Lung (tissue), 11 donors: ENCODE measurements at regions not wholly inside any gene's neighbourhood (a gene's known extent, or its start where the extent isn't known, plus 50 kb on each side); places are given as distances from the start of the nearest gene placed in this dataset.

ENCODE experiments used
- ATAC-seq: fragments of 200-7000 bp; cut with Tn5 transposase; one replicate; pipeline ENCODE4 v1.9.1; 2020; ENCODE audit warnings: moderate number of reproducible peaks; ENCODE audit not compliant: insufficient read depth, low FRiP score
- DNase-seq, 3 donors: peaks; one replicate each; pipeline ENCODE4 v3.0.0-alpha.2; 2013 to 2017
- H3K27ac ChIP-seq, 2 donors: one replicate each; pipeline ENCODE4 v1.5.1; 2013; ENCODE audit warnings: mild to moderate bottlenecking in 2 of 2, moderate library complexity in 2 of 2, control low read depth in 1 of 2, inconsistent platforms in 1 of 2, low read depth in 1 of 2, low read length in 1 of 2
- H3K27me3 ChIP-seq, 3 donors: one replicate each; pipeline ENCODE4 v1.5.1; 2013; ENCODE audit warnings: low read length in 2 of 3; ENCODE audit not compliant: control insufficient read depth in 3 of 3, insufficient read depth in 3 of 3
- H3K36me3 ChIP-seq, 4 donors: one replicate each; pipeline ENCODE4 v1.5.1; 2013; ENCODE audit warnings: low read length in 4 of 4, mild to moderate bottlenecking in 1 of 4, moderate library complexity in 1 of 4; ENCODE audit not compliant: control insufficient read depth in 4 of 4, insufficient read depth in 4 of 4
- H3K4me1 ChIP-seq, 5 donors: one replicate each; pipeline ENCODE4 v1.5.1; 2013; ENCODE audit warnings: low read length in 5 of 5, mild to moderate bottlenecking in 2 of 5, moderate library complexity in 1 of 5; ENCODE audit not compliant: control insufficient read depth in 5 of 5, insufficient read depth in 5 of 5
- H3K4me3 ChIP-seq: one replicate; pipeline ENCODE4 v1.5.1; 2013; ENCODE audit warnings: mild to moderate bottlenecking, control low read depth, moderate library complexity
- H3K9ac ChIP-seq, 2 donors: one replicate each; pipeline ENCODE4 v1.5.1; 2013; ENCODE audit warnings: low read length in 2 of 2, control low read depth in 1 of 2; ENCODE audit not compliant: insufficient read depth in 1 of 2
- H3K9me3 ChIP-seq, 4 donors: one replicate each; pipeline ENCODE4 v1.5.1; 2013; ENCODE audit warnings: low read length in 3 of 4, mild to moderate bottlenecking in 1 of 4, moderate library complexity in 1 of 4; ENCODE audit not compliant: control insufficient read depth in 4 of 4, insufficient read depth in 3 of 4
- WGBS, 2 donors: extraction: QIAGEN DNeasy Blood & Tissue Kit; methylation state at CpG; one replicate each; pipeline ENCODE4 v1.1.7; 2013; 5-methylcytosine and 5-hydroxymethylcytosine counted together
- TF ChIP-seq, protein P1 (sequence below): IDR thresholded peaks from 2 replicates; pipeline ENCODE4 v1.5.1; 2012; ENCODE audit warnings: mild to moderate bottlenecking; ENCODE audit errors: control extremely low read depth, extremely low read depth
- donor health status: control.
- donor health status: control.
- donor health status: Bipolar disorder and iron deficiency.
- donor health status: healthy.
- donor health status: DM: yes; HTN: yes; CAD: no.

GRCh38 chr1:191669629-191670028 is 488.6 kb upstream of the RGS18 start:
- Histone ChIP-seq H3K27me3 (no peaks in the 10 kb centered on the region), H3K4me1 (peaks cover 0 to 4% (median 0%) of the 10 kb centered on the region in 5 donors), H3K36me3 (no peaks in the 10 kb centered on the region), H3K9me3 (no peaks in the 10 kb centered on the region), H3K9ac (no peak overlapping the region), H3K4me3 (no peak overlapping the region), H3K27ac (no peak overlapping the region)
- TF ChIP-seq, protein P1, sequence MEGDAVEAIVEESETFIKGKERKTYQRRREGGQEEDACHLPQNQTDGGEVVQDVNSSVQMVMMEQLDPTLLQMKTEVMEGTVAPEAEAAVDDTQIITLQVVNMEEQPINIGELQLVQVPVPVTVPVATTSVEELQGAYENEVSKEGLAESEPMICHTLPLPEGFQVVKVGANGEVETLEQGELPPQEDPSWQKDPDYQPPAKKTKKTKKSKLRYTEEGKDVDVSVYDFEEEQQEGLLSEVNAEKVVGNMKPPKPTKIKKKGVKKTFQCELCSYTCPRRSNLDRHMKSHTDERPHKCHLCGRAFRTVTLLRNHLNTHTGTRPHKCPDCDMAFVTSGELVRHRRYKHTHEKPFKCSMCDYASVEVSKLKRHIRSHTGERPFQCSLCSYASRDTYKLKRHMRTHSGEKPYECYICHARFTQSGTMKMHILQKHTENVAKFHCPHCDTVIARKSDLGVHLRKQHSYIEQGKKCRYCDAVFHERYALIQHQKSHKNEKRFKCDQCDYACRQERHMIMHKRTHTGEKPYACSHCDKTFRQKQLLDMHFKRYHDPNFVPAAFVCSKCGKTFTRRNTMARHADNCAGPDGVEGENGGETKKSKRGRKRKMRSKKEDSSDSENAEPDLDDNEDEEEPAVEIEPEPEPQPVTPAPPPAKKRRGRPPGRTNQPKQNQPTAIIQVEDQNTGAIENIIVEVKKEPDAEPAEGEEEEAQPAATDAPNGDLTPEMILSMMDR, result no peak
- DNase-seq (no peak), ATAC-seq (no peak)
- WGBS, 2 donors, result 85 to 89% methylated on average over 2 of the region's 2 CpGs

DNA sequence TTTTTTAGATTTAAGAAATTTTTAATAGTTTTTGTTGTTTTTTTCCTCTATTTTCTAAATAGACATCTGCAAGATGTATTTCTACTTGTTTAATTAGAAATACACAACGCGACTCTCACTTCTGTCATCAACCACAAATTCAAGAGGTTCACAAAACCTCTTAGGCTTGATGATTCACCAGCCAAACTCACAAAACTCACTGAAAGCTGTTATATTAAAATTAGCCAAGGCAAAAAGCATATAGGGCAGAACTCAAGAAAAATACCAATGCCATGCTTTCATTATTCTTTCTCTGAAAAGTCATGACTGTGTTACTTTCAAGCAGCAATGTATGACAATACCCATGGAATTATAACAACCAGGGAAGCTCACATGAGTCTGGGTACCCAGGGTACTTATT is 487.0 kb upstream of the RGS18 start:
- H3K27ac ChIP-seq, result no peak overlapping the region
- WGBS, 2 donors, result 94 to 95% methylated on average over 2 of the region's 2 CpGs
- no peak overlapping the region for H3K9ac ChIP-seq
- no peak overlapping the region for H3K4me3 ChIP-seq
- no peak for DNase-seq
- peaks cover 0 to 8% (median 5%) of the 10 kb centered on the region in 5 donors for H3K4me1 ChIP-seq
- H3K27me3 ChIP-seq, result no peaks in the 10 kb centered on the region
- no peaks in the 10 kb centered on the region for H3K9me3 ChIP-seq
- ATAC-seq, result no peak
- no peaks in the 10 kb centered on the region for H3K36me3 ChIP-seq
- TF ChIP-seq, protein P1, result no peak

DNA sequence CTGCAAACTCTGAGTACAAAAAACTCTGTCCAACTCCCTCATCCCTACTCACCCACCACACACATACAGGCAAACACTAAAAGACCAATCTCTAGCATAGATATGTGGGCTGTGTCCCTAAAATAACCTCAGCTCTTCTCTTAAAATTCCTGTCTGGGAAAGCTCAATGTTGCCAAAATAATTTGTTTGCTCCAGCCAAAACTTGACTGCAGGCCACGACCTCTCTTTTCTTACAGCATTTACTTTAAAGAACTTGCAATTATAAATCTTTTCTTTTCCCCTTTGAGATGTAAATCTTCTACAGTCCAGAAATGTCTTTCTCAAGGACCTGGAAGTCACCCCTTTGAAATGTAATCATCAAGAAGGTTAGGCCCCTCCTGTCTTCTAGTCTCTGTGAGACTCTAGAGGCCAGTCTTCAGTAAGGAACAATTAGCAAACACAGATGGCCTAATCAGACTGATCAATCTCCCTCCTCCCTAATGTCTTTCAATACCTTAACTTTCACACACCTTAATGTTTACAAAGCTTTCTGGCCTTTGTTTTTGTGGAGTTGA is 483.6 kb upstream of the RGS18 start:
- H3K9me3 ChIP-seq, result no peaks in the 10 kb centered on the region
- TF ChIP-seq, protein P1, result no peak
- peak; percentile 56 to 81 (median 76) for DNase-seq
- no peak overlapping the region for H3K27ac ChIP-seq
- H3K36me3 ChIP-seq, result no peaks in the 10 kb centered on the region
- ATAC-seq, result no peak
- no peak overlapping the region for H3K4me3 ChIP-seq
- peaks cover 0 to 8% (median 5%) of the 10 kb centered on the region in 5 donors for H3K4me1 ChIP-seq
- H3K27me3 ChIP-seq, result no peaks in the 10 kb centered on the region
- no peak overlapping the region for H3K9ac ChIP-seq
- WGBS, 2 donors, result 53 to 56% methylated on average over 1 of the region's 1 CpG
